Keratinocyte (primary cell): ENCODE measurements at regions not wholly inside any gene's neighbourhood (a gene's known extent, or its start where the extent isn't known, plus 50 kb on each side); places are given as distances from the start of the nearest gene placed in this dataset.

Source experiments
- CTCF ChIP-seq, 3 experiments: IDR thresholded peaks in 1 of 3; conservative IDR thresholded peaks in 1 of 3; optimal IDR thresholded peaks in 1 of 3; 2 replicates in 2 of 3; 3 replicates in 1 of 3; pipeline versions ENCODE3 to v1.5.1; 2011; ENCODE audit warnings: low read length in 3 of 3, mild to moderate bottlenecking in 3 of 3, moderate library complexity in 2 of 3, control low read depth in 1 of 3, inconsistent platforms in 1 of 3; ENCODE audit not compliant: insufficient read depth in 2 of 3; ENCODE audit errors: extremely low read depth in 1 of 3
- EZH2 ChIP-seq: IDR thresholded peaks from one replicate; pipeline ENCODE4 v1.6.1; 2012; ENCODE audit warnings: inconsistent platforms, mild to moderate bottlenecking, low read length, moderate library complexity

GRCh38 chr9:129430940-129431643, 189.8 kb downstream of the C9orf50 start:
- TF ChIP-seq CTCF (optimal IDR thresholded peaks at IDR 0.05 in 1 of 3, IDR thresholded peaks at IDR 0.05 in 1 of 3, conservative IDR thresholded peaks at IDR 0.05 in 1 of 3; ENCODE audit: extremely low read depth in 1 of 3, insufficient read depth in 2 of 3, low read length in 3 of 3) (no peak), EZH2 (no peak)
